ENCODE measurements at regions not wholly inside any gene's neighbourhood (a gene's known extent, or its start where the extent isn't known, plus 50 kb on each side); places are given as distances from the start of the nearest gene placed in this dataset.

DNA sequence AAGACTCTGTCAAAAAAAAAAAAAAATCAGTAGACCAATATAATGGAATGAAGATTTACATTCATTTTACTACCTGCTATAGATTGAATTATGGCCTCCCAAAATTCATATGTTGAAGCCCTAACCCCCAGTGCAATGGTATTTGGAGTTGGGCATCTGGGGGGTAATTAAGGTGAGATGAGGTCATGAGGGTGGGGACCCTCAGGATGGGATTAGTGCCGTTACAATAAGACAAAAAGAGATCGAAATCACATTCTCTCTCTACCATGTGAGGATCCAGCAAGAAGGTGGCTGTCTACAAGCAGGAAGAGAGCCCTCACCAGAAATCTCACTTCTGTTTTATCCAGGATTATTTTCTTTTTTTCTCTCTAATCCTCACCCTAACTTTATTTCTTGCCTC is 100.6 kb upstream of the LOC128125822 start:
- no peak overlapping the region for H3K4me2 ChIP-seq (ENCODE audit: insufficient read depth, low read length)
- H3K27ac ChIP-seq (ENCODE audit: low read depth, low read length), result no peak overlapping the region
- H3K36me3 ChIP-seq (ENCODE audit: insufficient read depth, low read length), result no peaks in the 10 kb centered on the region
- no peaks in the 10 kb centered on the region for H3K79me2 ChIP-seq (ENCODE audit: insufficient read depth, low read length)
- H3K4me1 ChIP-seq (ENCODE audit: insufficient read depth, low read length), result no peaks in the 10 kb centered on the region
- H4K20me1 ChIP-seq (ENCODE audit: insufficient read depth, low read length), result no peaks in the 10 kb centered on the region
- no peak overlapping the region for H2AFZ ChIP-seq (ENCODE audit: low read length)
- no peaks in the 10 kb centered on the region for H3K27me3 ChIP-seq (ENCODE audit: insufficient read depth, low read length)
- no peak for TF ChIP-seq CTCF (IDR thresholded peaks at IDR 0.05; ENCODE audit: extremely low read depth, low read depth, low read length)
- no peak overlapping the region for H3K4me3 ChIP-seq (ENCODE audit: insufficient read depth, low read length)
- H3K9me3 ChIP-seq (ENCODE audit: low read depth, low read length), result no peaks in the 10 kb centered on the region
- DNase-seq (ENCODE audit: insufficient read length, low spot score, missing footprints), result no peak

DNA sequence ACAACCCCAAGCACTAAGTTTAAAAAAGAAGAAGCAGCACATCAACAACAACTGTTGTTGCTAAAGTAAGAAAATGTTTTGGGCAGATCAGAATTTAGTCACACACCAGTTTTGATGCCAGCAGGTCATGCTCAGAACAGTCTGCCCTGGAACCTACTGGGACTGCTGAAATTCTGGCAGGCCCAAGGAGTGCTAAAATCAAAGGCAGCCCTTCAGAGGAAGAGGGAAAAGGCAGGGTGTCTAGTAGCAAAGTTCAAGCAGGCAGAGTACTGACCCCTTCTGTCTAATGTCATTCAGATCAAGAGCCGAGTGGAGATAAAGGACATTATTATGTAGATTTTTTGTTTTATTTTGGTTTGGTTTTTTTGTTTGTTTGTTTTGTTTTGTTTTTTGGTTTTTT is 96.6 kb upstream of the LOC128125822 start:
- Histone ChIP-seq H2AFZ (ENCODE audit: low read length) (no peak overlapping the region), H3K36me3 (ENCODE audit: insufficient read depth, low read length) (no peaks in the 10 kb centered on the region), H3K4me1 (ENCODE audit: insufficient read depth, low read length) (no peaks in the 10 kb centered on the region), H3K4me2 (ENCODE audit: insufficient read depth, low read length) (no peak overlapping the region), H3K9me3 (ENCODE audit: low read depth, low read length) (no peaks in the 10 kb centered on the region), H3K27me3 (ENCODE audit: insufficient read depth, low read length) (no peaks in the 10 kb centered on the region), H3K27ac (ENCODE audit: low read depth, low read length) (no peak overlapping the region), H3K79me2 (ENCODE audit: insufficient read depth, low read length) (no peaks in the 10 kb centered on the region), H3K4me3 (ENCODE audit: insufficient read depth, low read length) (no peak overlapping the region), H4K20me1 (ENCODE audit: insufficient read depth, low read length) (no peaks in the 10 kb centered on the region)
- no peak for TF ChIP-seq CTCF (IDR thresholded peaks at IDR 0.05; ENCODE audit: extremely low read depth, low read depth, low read length)
- no peak for DNase-seq (ENCODE audit: insufficient read length, low spot score, missing footprints)

DNA sequence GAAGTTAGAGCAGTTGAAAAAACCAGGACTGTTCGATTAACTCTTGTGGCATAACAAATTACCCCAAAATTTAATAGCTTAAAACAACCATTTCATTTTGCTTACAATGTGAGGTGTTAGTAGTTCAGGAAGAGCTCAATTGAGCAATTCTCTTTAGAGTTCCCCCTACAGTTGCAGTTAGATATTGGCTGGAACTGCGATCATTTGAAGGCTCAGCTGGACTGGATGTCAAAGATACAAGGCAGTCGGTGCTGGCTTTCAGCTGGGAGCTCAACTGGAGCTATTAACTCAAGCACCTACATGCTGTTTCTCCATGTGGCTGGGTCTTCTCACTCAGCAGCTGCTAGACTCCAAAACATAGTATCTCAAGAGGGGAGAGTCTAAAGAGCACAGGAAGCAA is 96.0 kb upstream of the LOC128125822 start:
- Histone ChIP-seq H3K4me2 (ENCODE audit: insufficient read depth, low read length) (no peak overlapping the region), H2AFZ (ENCODE audit: low read length) (no peak overlapping the region), H3K27me3 (ENCODE audit: insufficient read depth, low read length) (no peaks in the 10 kb centered on the region), H3K79me2 (ENCODE audit: insufficient read depth, low read length) (no peaks in the 10 kb centered on the region), H3K36me3 (ENCODE audit: insufficient read depth, low read length) (no peaks in the 10 kb centered on the region), H3K9me3 (ENCODE audit: low read depth, low read length) (no peaks in the 10 kb centered on the region), H3K27ac (ENCODE audit: low read depth, low read length) (no peak overlapping the region), H3K4me3 (ENCODE audit: insufficient read depth, low read length) (no peak overlapping the region), H4K20me1 (ENCODE audit: insufficient read depth, low read length) (no peaks in the 10 kb centered on the region), H3K4me1 (ENCODE audit: insufficient read depth, low read length) (no peaks in the 10 kb centered on the region)
- TF ChIP-seq CTCF (IDR thresholded peaks at IDR 0.05; ENCODE audit: extremely low read depth, low read depth, low read length), result no peak
- no peak for DNase-seq (ENCODE audit: insufficient read length, low spot score, missing footprints)

DNA sequence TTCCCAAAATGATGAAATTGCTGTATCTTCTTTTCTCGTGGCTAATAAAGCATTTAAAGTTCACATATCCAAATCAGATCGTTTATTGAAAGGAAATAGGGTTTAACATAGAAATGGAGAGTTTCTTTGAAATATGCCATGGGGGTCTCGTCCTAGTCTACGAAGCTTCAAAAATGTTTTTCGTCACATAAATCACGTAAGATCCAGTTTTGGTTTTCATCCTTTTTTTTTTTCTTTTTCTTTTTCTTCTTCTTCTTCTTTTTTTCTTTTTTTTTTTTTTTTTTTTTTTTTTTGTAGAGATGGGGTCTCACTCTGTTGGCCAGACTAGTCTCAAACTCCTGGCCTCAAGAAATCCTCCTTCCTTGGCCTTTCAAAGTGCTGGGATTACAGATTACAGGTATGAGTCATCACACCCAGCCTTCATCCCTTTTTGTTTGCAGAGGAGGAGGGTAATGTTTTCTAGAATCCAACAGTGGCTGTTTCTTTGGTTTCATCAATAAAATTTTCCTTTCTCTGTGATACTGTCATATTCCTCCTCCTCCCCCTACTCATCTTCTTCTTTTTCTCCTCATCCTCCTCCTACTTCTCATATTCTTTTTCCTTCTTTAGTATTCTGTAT is 94.7 kb upstream of the LOC128125822 start:
- Histone ChIP-seq H3K36me3 (ENCODE audit: insufficient read depth, low read length) (no peaks in the 10 kb centered on the region), H3K27ac (ENCODE audit: low read depth, low read length) (no peak overlapping the region), H3K9me3 (ENCODE audit: low read depth, low read length) (no peaks in the 10 kb centered on the region), H4K20me1 (ENCODE audit: insufficient read depth, low read length) (no peaks in the 10 kb centered on the region), H2AFZ (ENCODE audit: low read length) (no peak overlapping the region), H3K4me3 (ENCODE audit: insufficient read depth, low read length) (no peak overlapping the region), H3K79me2 (ENCODE audit: insufficient read depth, low read length) (no peaks in the 10 kb centered on the region), H3K4me1 (ENCODE audit: insufficient read depth, low read length) (no peaks in the 10 kb centered on the region), H3K4me2 (ENCODE audit: insufficient read depth, low read length) (no peak overlapping the region), H3K27me3 (ENCODE audit: insufficient read depth, low read length) (no peaks in the 10 kb centered on the region)
- DNase-seq (ENCODE audit: insufficient read length, low spot score, missing footprints), result no peak
- no peak for TF ChIP-seq CTCF (IDR thresholded peaks at IDR 0.05; ENCODE audit: extremely low read depth, low read depth, low read length)
